ENCODE measurements at regions not wholly inside any gene's neighbourhood (a gene's known extent, or its start where the extent isn't known, plus 50 kb on each side); places are given as distances from the start of the nearest gene placed in this dataset.
A peak's percentile ranks its signal among the peaks of the same experiment; 100 is the strongest.

DNA sequence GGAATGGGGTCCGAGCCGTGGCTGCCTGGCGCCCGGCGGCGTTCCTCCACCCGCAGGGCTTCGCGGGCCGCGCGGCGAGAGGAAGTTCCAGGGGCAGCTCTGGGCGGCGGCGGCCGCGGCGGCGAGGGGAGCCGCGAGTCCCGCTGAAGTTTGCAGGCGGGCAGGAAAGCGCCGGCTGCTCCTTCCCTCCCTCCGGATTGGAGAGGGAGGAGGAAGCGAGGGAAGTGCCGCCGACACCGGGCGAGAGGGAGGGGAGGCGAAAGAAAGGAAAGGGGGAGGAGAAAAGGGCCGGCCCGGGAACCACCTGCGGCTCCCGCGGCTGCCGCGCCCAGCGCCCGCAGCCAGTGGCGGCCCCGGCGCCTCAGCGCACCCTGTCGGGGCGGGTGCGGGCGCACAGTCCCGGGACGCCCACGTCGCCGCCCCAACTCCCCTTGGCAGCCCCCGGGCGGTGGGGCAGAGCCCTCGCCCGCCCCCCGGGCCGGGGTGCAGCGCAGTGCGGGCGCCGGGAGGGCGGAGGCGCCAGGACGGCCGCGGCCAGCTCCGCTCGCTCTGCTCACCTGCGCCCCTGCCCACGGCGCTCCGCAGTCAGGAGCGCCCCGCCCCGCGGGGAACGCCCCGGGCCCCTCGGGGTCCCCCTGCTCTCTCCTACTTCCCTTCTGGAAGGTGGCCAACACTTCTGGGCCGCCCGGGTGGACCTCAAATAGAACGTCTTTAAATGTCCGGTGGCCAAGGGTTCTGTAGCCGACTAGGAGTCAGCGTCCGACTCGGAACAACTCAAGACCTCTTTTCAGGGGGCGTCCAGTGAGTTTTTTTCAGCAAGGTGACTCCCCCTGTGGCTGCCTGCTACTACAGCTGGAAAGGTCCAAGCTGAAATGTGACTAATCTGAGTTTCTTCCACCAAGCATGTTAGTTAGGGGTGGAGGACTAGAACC lies 80.3 kb upstream of the CCDC28A start (continued):
- TF ChIP-seq ZNF792 (tag by site-specific recombination; IDR thresholded peaks at IDR 0.05) = no peak
- TF ChIP-seq, protein P1, sequence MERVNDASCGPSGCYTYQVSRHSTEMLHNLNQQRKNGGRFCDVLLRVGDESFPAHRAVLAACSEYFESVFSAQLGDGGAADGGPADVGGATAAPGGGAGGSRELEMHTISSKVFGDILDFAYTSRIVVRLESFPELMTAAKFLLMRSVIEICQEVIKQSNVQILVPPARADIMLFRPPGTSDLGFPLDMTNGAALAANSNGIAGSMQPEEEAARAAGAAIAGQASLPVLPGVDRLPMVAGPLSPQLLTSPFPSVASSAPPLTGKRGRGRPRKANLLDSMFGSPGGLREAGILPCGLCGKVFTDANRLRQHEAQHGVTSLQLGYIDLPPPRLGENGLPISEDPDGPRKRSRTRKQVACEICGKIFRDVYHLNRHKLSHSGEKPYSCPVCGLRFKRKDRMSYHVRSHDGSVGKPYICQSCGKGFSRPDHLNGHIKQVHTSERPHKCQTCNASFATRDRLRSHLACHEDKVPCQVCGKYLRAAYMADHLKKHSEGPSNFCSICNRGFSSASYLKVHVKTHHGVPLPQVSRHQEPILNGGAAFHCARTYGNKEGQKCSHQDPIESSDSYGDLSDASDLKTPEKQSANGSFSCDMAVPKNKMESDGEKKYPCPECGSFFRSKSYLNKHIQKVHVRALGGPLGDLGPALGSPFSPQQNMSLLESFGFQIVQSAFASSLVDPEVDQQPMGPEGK (tag by site-specific recombination; IDR thresholded peaks at IDR 0.05) = no peak
- TF ChIP-seq, protein P2, sequence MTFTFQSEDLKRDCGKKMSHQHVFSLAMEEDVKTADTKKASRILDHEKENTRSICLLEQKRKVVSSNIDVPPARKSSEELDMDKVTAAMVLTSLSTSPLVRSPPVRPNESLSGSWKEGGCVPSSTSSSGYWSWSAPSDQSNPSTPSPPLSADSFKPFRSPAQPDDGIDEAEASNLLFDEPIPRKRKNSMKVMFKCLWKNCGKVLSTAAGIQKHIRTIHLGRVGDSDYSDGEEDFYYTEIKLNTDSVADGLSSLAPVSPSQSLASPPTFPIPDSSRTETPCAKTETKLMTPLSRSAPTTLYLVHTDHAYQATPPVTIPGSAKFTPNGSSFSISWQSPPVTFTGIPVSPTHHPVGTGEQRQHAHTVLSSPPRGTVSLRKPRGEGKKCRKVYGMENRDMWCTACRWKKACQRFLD (tag by site-specific recombination; IDR thresholded peaks at IDR 0.05) = no peak
- TF ChIP-seq KLF16 (tag by site-specific recombination; IDR thresholded peaks at IDR 0.05) = peak; percentile 38; the same call in 1 of the 2 replicates
- TF ChIP-seq IKZF3 (tag by site-specific recombination; IDR thresholded peaks at IDR 0.05) = peak; percentile 94
- TF ChIP-seq ZBTB20 (tag by site-specific recombination; IDR thresholded peaks at IDR 0.05) = peak; percentile 76; the same call in 1 of the 2 replicates
- TF ChIP-seq SCRT2 (tag by site-specific recombination; IDR thresholded peaks at IDR 0.05) = peak; percentile 75; the same call in 1 of the 2 replicates
- no peak for TF ChIP-seq KLF1 (tag by site-specific recombination; IDR thresholded peaks at IDR 0.05)
- no peak for TF ChIP-seq ZNF521 (tag by site-specific recombination; IDR thresholded peaks at IDR 0.05)
- no peak for TF ChIP-seq ZNF146 (tag by site-specific recombination; IDR thresholded peaks at IDR 0.05)
- TF ChIP-seq, protein P3, sequence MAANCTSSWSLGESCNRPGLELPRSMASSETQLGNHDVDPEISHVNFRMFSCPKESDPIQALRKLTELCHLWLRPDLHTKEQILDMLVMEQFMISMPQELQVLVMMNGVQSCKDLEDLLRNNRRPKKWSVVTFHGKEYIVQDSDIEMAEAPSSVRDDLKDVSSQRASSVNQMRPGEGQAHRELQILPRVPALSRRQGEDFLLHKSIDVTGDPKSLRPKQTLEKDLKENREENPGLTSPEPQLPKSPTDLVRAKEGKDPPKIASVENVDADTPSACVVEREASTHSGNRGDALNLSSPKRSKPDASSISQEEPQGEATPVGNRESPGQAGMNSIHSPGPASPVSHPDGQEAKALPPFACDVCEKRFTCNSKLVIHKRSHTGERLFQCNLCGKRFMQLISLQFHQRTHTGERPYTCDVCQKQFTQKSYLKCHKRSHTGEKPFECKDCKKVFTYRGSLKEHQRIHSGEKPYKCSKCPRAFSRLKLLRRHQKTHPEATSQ (tag by site-specific recombination; IDR thresholded peaks at IDR 0.05) = 0 out of 2 replicates have a peak, but pooled peaks have one; percentile 26
- TF ChIP-seq ZNF776 (tag by site-specific recombination; IDR thresholded peaks at IDR 0.05; ENCODE audit: borderline replicate concordance) = no peak
- TF ChIP-seq ZNF335 (tag by site-specific recombination; conservative IDR thresholded peaks at IDR 0.05) = peak; percentile 76
- no peak for TF ChIP-seq ZBTB1 (tag by site-specific recombination; IDR thresholded peaks at IDR 0.05)
- TF ChIP-seq, protein P4, sequence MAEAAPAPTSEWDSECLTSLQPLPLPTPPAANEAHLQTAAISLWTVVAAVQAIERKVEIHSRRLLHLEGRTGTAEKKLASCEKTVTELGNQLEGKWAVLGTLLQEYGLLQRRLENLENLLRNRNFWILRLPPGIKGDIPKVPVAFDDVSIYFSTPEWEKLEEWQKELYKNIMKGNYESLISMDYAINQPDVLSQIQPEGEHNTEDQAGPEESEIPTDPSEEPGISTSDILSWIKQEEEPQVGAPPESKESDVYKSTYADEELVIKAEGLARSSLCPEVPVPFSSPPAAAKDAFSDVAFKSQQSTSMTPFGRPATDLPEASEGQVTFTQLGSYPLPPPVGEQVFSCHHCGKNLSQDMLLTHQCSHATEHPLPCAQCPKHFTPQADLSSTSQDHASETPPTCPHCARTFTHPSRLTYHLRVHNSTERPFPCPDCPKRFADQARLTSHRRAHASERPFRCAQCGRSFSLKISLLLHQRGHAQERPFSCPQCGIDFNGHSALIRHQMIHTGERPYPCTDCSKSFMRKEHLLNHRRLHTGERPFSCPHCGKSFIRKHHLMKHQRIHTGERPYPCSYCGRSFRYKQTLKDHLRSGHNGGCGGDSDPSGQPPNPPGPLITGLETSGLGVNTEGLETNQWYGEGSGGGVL (tag by site-specific recombination; IDR thresholded peaks at IDR 0.05) = peak; percentile 89
- TF ChIP-seq KLF8 (tag by site-specific recombination; IDR thresholded peaks at IDR 0.05) = peak; percentile 57
- TF ChIP-seq ZNF624 (tag by site-specific recombination; IDR thresholded peaks at IDR 0.05) = no peak
- no peak for TF ChIP-seq ZNF76 (tag by site-specific recombination; IDR thresholded peaks at IDR 0.05; ENCODE audit: borderline replicate concordance, low read depth)
- TF ChIP-seq ZNF658 (tag by site-specific recombination; IDR thresholded peaks at IDR 0.05) = no peak
- TF ChIP-seq, protein P5, sequence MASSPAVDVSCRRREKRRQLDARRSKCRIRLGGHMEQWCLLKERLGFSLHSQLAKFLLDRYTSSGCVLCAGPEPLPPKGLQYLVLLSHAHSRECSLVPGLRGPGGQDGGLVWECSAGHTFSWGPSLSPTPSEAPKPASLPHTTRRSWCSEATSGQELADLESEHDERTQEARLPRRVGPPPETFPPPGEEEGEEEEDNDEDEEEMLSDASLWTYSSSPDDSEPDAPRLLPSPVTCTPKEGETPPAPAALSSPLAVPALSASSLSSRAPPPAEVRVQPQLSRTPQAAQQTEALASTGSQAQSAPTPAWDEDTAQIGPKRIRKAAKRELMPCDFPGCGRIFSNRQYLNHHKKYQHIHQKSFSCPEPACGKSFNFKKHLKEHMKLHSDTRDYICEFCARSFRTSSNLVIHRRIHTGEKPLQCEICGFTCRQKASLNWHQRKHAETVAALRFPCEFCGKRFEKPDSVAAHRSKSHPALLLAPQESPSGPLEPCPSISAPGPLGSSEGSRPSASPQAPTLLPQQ (tag by site-specific recombination; IDR thresholded peaks at IDR 0.05) = peak; percentile 21; the same call in 1 of the 2 replicates
- no peak for TF ChIP-seq ZNF175 (tag by site-specific recombination; IDR thresholded peaks at IDR 0.05)

Measured in HEK293 (cell line).